ENCODE measurements at regions not wholly inside any gene's neighbourhood (a gene's known extent, or its start where the extent isn't known, plus 50 kb on each side); places are given as distances from the start of the nearest gene placed in this dataset.

DNA sequence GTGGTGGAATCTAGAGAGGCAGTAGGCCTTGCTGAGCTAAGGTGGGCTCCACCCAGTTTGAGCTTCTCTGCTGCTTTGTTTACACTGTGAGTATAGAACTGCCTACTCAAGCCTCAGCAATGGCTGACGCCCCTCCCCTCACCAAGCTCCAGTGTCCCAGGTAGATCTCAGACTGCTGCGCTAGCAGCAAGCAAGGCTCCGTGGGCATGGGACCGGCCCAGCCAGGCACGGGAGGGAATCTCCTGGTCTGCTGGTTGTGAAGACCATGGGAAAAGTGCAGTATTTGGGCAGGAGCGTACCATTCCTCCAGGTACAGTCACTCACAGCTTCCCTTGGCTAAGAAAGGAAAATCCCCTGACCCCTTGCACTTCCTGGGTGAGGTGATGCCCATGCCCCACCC lies 407.1 kb downstream of the ZPLD1 start:
- Histone ChIP-seq H3K4me1 (no peaks in the 10 kb centered on the region), H3K27ac (no peak overlapping the region), H3K9me3 (peaks cover 0 to 10% of the 10 kb centered on the region in 2 donors), H3K36me3 (no peaks in the 10 kb centered on the region), H3K4me3 (no peak overlapping the region), H3K27me3 (no peaks in the 10 kb centered on the region)
- TF ChIP-seq, protein P1, sequence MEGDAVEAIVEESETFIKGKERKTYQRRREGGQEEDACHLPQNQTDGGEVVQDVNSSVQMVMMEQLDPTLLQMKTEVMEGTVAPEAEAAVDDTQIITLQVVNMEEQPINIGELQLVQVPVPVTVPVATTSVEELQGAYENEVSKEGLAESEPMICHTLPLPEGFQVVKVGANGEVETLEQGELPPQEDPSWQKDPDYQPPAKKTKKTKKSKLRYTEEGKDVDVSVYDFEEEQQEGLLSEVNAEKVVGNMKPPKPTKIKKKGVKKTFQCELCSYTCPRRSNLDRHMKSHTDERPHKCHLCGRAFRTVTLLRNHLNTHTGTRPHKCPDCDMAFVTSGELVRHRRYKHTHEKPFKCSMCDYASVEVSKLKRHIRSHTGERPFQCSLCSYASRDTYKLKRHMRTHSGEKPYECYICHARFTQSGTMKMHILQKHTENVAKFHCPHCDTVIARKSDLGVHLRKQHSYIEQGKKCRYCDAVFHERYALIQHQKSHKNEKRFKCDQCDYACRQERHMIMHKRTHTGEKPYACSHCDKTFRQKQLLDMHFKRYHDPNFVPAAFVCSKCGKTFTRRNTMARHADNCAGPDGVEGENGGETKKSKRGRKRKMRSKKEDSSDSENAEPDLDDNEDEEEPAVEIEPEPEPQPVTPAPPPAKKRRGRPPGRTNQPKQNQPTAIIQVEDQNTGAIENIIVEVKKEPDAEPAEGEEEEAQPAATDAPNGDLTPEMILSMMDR (IDR thresholded peaks at IDR 0.05): no peak
- DNase-seq: peak in 1 of 4 donors; percentile 43
- intact Hi-C loops (cut with DNase I): no loop called here
- ATAC-seq: no peak

DNA sequence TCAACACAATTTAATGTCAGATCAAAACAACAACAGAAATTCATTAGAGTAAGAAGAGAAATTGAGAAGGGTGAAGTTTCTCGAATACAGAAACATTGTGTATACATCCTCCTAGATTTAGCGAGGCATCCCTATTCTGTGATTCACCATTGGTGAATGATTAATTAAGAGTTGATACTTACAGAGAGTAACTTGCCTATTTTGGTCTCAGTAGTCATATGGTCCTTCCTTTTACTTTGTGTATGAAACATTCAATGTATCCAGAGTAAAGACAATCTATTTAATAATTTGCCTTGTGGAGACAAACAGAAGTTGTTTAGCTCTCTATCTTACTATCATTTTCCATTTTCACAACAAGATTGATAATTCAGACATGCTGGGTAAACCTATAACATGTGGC lies 432.0 kb downstream of the ZPLD1 start:
- no peaks in the 10 kb centered on the region for H3K9me3 ChIP-seq
- H3K27ac ChIP-seq: no peak overlapping the region
- intact Hi-C loops (cut with DNase I): no loop called here
- TF ChIP-seq, protein P1 (IDR thresholded peaks at IDR 0.05): no peak
- ATAC-seq (no peak), DNase-seq (no peak)
- H3K4me1 ChIP-seq: no peaks in the 10 kb centered on the region
- H3K4me3 ChIP-seq: no peak overlapping the region
- H3K27me3 ChIP-seq: no peaks in the 10 kb centered on the region
- H3K36me3 ChIP-seq: no peaks in the 10 kb centered on the region

DNA sequence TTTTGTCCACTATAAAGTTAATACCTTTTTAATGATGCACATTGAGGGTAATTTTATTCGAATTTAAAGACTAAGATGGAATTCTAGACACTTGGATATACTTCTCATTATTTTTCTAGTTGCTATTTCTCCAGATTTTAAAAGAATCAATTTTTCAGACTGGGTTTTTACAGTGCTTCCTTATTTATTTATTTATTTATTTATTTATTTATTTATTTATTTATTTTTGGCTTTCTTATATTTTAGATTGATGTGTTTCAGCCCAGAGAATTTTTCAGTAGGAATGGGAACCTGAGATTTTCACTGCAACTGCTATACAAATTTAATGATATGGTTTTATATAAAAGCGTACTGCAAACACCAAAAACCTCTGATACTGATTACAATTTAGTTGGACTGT lies 448.7 kb downstream of the ZPLD1 start:
- Histone ChIP-seq H3K27me3 (no peaks in the 10 kb centered on the region), H3K36me3 (no peaks in the 10 kb centered on the region), H3K4me1 (no peaks in the 10 kb centered on the region), H3K9me3 (no peaks in the 10 kb centered on the region), H3K4me3 (no peak overlapping the region), H3K27ac (no peak overlapping the region)
- DNase-seq (no peak), ATAC-seq (no peak)
- TF ChIP-seq, protein P1 (IDR thresholded peaks at IDR 0.05): no peak
- intact Hi-C loops (cut with DNase I): no loop called here

DNA sequence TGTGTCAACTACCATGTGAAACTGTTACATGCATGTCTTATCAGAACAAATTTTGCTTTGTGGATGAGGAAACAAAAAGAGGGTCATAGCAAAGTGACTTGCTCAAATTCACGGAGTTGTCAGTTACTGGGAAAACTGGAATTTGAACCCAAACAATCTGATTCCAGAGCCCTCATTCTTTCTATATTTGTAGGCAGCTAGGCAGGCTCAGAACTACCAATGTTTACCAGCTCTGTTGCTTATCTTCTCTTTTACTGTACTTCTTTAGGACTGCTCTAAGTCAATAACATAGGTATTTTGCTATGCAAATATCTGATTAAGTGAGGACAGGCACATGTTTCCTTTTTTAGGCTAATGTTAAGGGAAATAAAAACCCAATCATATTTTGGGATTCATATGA lies 450.5 kb downstream of the ZPLD1 start:
- Histone ChIP-seq H3K9me3 (no peaks in the 10 kb centered on the region), H3K36me3 (no peaks in the 10 kb centered on the region), H3K4me1 (no peaks in the 10 kb centered on the region), H3K27ac (no peak overlapping the region), H3K4me3 (no peak overlapping the region), H3K27me3 (no peaks in the 10 kb centered on the region)
- ATAC-seq (no peak), DNase-seq (no peak)
- intact Hi-C loops (cut with DNase I): no loop called here
- TF ChIP-seq, protein P1 (IDR thresholded peaks at IDR 0.05): no peak

DNA sequence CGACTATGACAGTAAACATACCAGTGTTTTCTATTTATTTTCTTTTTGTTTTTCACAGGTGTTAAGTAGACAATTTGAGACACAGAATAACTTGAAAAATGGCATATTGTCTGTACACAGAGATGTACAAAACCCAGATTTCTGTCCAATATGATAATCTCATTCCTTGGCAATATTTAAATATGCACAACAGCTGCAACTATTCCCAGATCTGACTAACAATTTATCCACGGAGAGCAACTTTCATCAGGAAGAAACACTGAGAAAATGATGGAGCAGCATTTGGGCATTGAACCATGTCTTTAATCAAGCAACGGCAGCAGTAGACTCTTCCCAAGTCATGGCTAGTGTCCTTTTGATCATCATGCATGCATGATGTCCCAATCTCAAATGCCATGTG lies 452.6 kb downstream of the ZPLD1 start:
- TF ChIP-seq, protein P1 (IDR thresholded peaks at IDR 0.05): no peak
- Histone ChIP-seq H3K27me3 (no peaks in the 10 kb centered on the region), H3K9me3 (no peaks in the 10 kb centered on the region), H3K4me3 (no peak overlapping the region), H3K27ac (no peak overlapping the region), H3K36me3 (no peaks in the 10 kb centered on the region), H3K4me1 (no peaks in the 10 kb centered on the region)
- intact Hi-C loops (cut with DNase I): no loop called here
- ATAC-seq (no peak), DNase-seq (no peak)

Data from left lung (tissue), 4 donors.